Right lobe of liver (tissue), 4 donors: ENCODE measurements at regions not wholly inside any gene's neighbourhood (a gene's known extent, or its start where the extent isn't known, plus 50 kb on each side); places are given as distances from the start of the nearest gene placed in this dataset.

Experiments
- CTCF ChIP-seq, 4 donors: fragments of 200-600 bp in 3 of 4; fragments of 450-650 bp in 1 of 4; IDR thresholded peaks; one replicate each; pipeline versions ENCODE4 v1.5.1 to v1.8.0; 2016 to 2022; ENCODE audit warnings: antibody characterized with exemption in 4 of 4, mild to moderate bottlenecking in 2 of 4
- POLR2A ChIP-seq: fragments of 450-650 bp; IDR thresholded peaks from one replicate; pipeline ENCODE4 v1.6.1; 2017; ENCODE audit warnings: antibody characterized with exemption, mild to moderate bottlenecking
- donor health status: DM: no; HTN: no; CAD: no.
- donor health status: DM: no; HTN: no; CAD: no.
- donor health status: DM: no; HTN: yes; CAD: no.

- TF ChIP-seq CTCF (IDR thresholded peaks at IDR 0.05) = no peak
- no peak for TF ChIP-seq POLR2A
These were observed 79.7 kb upstream of the SMAD3 start for GRCh38 chr15:66985653-66986052.
